ENCODE measurements at regions not wholly inside any gene's neighbourhood (a gene's known extent, or its start where the extent isn't known, plus 50 kb on each side); places are given as distances from the start of the nearest gene placed in this dataset.
A peak's percentile ranks its signal among the peaks of the same experiment; 100 is the strongest.
"Not testable (repeated sequence)": the region's sequence is repeated elsewhere in the genome, so short reads cannot be mapped to it uniquely, and the experiment has no call there.

DNA sequence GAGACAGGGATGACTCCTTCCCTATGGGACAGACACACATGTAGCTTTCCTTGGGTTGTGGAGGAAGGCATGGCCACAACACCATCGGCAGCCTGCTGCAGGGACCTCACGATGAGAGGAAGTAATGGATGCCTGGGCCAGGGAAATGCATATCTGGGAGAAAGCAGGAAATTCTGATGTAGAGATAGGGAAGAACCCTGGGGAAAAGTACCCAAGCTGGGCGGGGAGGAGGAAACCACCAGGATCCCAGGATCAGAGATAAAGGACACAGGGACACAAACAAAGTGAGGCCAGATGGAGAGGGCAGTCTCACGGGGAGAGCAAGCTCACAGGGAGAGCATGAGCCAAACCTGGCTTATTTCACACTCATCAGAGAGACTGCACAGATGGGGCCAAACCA lies 294.7 kb upstream of the TEKT4 start:
- DNase-seq (ENCODE audit: insufficient read length, low spot score); FAIRE-seq: not testable (repeated sequence)

DNA sequence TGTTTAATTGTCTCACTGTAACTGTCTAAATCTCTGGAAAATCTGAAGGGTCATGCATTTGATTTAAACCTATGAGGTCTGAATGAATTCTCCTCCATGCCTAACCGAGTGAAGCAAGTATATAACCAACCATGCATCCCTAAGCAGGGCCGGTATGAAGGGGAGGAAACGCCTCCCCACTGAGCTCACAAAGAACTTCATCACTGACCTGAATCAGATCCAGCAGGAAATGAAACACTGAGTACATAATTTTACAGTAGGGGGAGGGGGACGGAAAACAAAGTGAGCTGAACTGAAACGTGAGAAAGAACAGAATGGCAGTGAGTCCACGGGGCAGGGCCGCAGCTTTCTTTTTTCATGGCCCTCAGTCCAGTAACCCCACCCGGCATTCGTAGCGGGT lies 294.1 kb upstream of the TEKT4 start:
- DNase-seq (ENCODE audit: insufficient read length, low spot score): peak; percentile 6

DNA sequence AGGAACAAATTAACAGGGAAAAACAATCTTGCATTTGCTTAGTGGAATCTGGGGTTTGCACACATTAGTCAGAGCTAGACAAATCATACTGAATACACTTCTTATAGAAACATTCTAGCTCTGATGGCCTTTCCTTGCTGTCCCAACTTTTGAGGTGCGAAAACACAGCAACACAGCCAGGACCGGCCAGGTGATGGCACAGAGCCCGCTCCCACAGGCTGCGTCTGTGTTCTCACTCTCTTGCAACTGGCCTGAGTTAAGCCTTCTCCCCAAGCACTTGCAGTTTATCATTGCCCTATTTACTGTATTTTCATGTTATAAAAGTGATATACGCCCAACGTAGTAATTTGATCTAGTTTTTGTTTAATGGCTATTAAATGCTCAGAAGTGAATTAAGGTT lies 292.0 kb upstream of the TEKT4 start:
- not testable (repeated sequence) for FAIRE-seq; DNase-seq (ENCODE audit: insufficient read length, low spot score)

More for the DNA sequence above, 294.1 kb upstream of the TEKT4 start:
- FAIRE-seq: not testable (repeated sequence)

DNA sequence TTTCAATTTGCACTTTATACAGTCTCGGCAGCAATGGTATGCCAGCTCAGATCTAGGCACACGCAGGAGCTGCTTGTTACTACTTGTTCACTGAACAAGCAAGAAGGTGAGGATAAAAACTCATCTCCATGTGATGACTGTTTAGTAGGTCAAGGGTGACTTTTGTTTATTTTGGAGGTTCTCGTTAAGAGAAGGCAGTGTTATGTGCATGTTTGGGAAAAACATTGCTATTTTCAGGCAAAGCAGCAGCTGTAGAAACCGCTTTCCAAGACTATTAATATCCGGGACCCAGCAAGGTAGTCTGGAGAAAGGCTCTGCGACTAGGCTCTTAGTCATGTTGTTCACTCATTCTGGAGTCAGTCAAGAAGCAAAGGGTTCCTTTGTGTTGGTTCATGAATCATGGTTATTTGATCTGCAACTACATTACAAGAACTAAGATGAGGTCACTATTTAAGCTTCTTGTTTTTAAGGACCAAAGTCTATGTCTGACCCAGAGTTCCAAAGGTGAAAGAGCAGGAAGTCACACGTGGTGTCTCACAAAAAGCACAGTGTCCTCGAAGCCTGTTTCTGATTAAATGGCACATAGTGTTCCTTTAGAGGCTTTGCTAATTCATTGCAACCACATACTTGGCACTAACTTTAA lies 288.0 kb upstream of the TEKT4 start:
- not testable (repeated sequence) for FAIRE-seq; DNase-seq (ENCODE audit: insufficient read length, low spot score)

DNA sequence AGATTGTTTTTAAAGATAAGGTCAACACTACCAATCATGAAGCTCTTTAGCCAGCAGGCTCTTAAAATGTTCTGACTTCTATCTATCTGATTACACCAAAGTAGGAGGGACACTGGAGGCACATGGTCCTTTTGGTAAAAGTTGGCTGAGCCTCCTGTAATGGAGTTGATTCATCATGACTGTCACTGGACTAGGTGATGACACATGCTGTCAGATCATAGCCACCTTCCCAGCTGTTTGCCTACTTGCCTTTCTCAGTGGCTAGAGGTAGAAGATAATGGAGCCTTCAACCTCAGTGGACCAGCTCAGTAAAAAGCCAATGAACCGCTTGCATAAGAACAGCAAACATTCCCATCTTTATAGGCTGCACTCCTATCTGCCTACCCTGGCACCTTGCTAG lies 286.7 kb upstream of the TEKT4 start:
- not testable (repeated sequence) for FAIRE-seq; DNase-seq (ENCODE audit: insufficient read length, low spot score)

DNA sequence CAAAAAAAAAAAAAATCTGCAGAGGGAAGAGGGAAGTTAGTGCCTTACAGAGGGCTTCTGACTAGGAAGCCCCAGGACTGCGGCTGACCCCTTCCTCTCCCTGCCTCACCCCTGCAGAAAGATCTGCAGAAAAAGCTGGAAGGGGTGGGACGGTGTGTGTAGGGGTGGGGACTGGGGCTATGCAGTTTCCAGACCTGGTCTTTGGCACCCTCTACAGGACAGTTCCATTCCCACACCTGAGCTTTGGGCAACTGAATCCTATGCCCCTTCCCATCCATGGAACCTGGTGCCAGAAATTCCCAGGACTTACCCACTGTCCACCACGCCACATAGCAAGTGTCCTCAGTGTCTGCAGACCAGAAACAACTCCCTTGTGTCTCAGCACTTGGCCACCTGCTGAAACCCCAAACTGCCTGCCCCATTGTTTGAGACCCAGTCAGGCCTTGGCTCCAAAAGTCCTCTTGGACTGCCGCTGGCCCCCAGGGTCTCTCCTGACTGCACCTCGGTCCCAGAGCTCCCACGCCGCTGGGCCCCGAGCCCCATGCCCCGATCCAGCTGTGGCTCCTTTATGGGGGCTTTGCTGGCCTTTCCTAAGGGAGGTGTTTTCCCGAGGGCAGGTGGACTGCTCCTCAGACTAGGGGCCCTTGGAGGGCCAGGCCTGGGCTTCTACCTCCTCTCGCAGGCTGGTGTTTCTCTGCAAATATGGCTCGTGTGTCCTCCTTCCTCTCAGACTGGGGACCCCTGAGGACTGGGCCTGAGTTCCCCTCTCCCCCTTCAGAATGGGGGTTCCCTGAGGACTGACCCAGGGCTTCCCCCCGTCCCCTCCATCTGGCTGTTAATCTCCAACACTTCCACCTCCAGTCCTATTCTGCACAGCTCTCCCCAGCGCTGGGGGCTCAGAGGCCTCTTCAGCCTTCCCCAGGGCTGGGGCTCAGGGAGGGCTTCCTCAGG lies 284.9 kb upstream of the TEKT4 start:
- DNase-seq (ENCODE audit: insufficient read length, low spot score): peak; percentile 21

DNA sequence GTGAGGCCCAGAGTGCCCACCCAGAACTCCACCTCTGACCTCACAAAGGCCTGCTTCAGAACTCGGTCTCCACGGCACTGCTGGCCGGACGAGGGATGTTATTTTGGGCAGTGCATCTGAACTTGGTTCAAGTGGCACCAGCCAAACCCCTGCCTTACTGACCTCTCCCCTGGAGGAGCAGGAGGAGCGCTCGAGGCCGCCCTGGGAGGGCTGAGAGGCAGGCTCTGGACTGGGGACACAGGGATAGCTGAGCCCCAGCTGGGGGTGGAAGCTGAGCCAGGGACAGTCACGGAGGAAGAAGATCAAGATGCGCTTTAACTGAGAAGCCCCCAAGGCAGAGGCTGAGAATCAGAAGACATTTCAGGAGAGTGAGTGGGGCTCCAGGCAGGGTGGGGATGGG lies 284.2 kb upstream of the TEKT4 start:
- DNase-seq (ENCODE audit: insufficient read length, low spot score): not testable (repeated sequence)

More for the DNA sequence above, 284.9 kb upstream of the TEKT4 start:
- FAIRE-seq: not testable (repeated sequence)

DNA sequence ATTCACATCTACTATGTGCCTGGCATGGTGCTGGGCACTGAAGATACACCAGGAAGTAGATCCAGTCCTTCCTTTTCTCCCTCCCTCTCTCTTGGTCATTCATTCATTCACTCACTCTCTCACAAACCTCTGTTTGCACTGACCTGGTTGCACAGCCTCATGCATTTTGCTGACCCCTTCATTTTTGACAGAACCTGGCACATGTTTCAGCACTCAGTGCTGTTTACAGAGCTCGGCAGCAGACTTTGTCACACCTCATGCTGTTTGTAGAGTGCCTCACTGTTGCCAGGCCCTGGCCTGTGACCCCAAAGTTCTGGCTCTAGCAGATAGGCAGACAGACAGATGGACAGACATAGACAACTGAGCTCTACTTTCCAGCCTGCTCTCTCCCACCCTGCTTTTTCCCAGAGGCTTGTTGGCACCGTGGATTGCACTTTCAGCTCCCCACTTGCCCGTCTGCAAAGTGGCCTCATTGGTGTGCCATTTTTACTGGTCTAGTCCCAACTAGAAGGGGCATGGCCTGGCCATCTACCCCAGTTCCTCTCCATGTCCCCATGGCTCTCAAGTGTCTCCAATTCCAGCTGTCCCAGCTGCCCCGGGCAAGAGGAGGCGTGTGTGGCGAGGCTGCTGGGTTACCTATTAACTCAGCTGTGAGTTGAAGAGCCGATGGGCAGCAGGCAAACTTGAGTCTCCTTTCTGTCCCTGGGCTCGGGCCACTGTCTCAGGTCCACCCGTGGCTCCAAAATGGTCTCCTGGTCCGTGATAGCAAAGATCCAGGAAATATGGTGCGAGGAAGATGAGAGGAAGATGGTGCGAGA lies 277.0 kb upstream of the TEKT4 start:
- not testable (repeated sequence) for DNase-seq (ENCODE audit: insufficient read length, low spot score); FAIRE-seq

More for the DNA sequence above, 284.2 kb upstream of the TEKT4 start:
- not testable (repeated sequence) for FAIRE-seq

DNA sequence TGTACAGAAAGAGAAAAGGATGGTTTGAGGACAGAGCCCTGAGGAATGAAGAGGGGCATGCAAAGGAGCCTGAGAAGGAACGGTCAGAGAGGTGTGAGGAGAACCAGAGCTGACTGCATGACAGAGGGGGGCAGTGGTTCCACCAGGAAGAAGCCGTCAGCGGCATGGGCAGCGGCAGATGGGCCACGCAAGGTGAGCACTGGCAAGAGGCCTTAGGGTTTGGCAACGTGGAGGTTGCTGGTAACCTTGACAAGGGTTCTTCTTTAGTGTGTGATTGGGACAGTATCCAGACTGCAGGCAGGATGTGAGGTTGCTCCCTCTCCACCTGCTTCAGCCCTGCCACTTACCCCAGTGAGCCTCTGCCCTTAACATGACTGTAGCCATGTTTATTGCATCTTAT lies 275.3 kb upstream of the TEKT4 start:
- DNase-seq (ENCODE audit: insufficient read length, low spot score); FAIRE-seq: not testable (repeated sequence)

DNA sequence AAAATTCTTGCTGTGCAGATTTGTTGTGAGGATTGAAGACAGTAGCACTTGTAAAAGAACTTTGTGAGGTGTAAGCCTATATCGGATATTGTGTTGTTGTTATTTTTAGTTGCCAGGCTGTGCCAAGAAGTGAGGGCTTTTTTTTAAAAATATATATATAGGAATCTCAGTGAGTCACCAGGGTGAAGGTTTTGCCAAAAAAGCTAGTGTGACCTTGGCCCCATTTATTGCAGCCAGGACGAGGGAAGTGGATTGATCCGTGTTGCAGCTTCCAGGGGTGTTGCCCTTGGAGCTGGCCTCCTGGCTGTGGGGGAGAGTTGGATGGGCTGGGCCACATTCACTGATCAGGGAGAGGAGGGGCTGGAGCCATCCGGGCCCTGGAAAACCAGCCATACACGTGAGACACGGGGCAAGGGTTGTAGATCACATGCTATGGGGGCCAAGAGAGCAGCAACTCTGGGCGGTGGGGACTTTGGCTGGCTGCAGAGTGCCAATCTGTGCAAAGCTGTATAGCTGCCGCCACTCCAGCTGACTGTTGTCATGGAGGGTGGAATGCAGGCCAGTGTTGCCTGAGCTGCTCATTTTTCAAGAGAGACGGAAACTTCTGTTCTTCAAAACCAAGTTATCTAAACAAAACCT lies 273.0 kb upstream of the TEKT4 start:
- FAIRE-seq: not testable (repeated sequence)

DNA sequence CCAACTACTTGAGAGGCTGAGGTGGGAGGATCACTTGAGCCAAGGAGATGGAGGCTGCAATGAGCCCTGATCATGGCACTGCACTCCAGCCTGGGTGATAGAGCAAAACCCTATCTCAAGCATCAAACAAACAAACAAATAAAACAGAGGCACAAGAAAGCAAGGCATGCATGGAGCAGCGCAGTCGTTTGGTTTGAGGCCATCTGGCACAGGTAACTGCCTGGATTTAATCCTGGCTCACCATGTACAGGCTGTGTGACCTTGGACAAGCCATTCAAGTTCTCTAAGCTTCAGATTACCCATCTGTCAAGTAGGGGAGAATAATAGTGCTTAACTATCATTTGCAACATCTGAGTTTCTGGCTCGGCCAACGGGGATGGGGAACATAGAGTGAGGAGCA lies 270.3 kb upstream of the TEKT4 start:
- FAIRE-seq: not testable (repeated sequence)

More for the DNA sequence above, 273.0 kb upstream of the TEKT4 start:
- DNase-seq (ENCODE audit: insufficient read length, low spot score): not testable (repeated sequence)

DNA sequence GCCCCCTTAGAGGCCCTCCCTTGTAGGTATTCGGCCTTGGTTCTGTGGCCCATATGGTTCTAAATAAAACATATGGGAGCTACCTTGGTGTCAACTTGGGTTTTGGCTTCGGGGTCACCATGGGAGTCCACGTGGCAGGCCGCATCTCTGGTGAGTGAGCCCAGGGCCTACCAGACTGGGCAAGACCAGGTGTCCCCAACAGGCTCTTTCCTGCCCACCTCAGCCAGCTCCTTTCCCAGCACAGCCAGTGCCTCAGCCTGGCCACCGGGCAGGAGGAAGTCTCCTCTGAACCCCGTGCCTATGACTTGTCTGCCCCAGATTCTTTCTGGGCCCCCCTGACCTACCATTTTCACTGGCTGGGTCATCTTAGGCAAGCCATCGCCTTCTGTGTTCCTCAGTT lies 268.8 kb upstream of the TEKT4 start:
- FAIRE-seq (no peak), DNase-seq (ENCODE audit: insufficient read length, low spot score) (no peak)
- no peak for TF ChIP-seq POLR2A (IDR thresholded peaks at IDR 0.05; ENCODE audit: low read depth, low read length)

More for the DNA sequence above, 270.3 kb upstream of the TEKT4 start:
- not testable (repeated sequence) for DNase-seq (ENCODE audit: insufficient read length, low spot score)

DNA sequence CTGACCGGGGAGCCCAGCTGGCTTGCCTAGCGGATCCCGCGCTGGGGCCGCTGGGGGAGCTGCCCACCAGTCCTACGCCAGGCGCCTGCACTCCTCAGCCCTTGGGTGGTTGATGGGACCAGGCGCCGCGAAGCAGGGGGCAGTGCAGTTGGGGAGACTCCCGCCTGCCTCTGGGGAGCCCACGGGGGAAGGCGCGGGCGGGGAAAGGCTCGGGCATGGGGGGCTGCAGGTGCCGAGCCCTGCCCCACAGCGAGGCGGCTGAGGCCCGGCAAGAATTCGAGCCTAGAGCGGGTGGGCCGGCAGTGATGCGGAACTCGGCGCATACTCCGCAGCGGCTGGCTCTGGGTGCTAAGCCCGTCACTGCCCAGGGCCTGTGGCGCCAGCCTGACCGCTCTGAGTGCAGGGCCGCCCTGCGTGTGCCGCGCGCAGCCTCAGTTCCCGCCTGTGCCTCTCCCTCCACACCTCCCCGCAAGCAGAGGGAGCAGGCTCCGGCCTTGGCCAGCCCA lies 249.1 kb upstream of the TEKT4 start:
- no peak for DNase-seq (ENCODE audit: insufficient read length, low spot score)
- FAIRE-seq: no peak

DNA sequence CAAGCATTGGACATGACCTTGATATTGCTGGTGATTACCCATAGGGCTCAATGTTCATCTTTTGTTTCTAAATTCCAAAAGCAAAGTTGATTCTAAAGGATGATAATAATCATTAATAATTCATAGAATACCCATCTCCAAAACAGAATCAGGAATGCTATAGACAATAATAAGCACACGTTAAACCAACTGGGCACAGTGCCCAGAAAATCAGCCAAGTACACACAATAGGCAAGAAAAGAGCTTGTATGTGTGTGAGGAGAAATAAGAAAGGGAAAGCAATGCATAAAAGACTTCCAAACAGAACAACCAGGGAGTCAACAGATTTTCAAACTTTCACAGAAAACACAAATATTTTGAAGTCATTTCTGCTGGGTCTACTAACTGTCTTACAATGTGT lies 242.3 kb upstream of the TEKT4 start:
- DNase-seq (ENCODE audit: insufficient read length, low spot score); FAIRE-seq: not testable (repeated sequence)

More for the DNA sequence above, 249.1 kb upstream of the TEKT4 start:
- no peak for TF ChIP-seq POLR2A (IDR thresholded peaks at IDR 0.05; ENCODE audit: low read depth, low read length)

DNA sequence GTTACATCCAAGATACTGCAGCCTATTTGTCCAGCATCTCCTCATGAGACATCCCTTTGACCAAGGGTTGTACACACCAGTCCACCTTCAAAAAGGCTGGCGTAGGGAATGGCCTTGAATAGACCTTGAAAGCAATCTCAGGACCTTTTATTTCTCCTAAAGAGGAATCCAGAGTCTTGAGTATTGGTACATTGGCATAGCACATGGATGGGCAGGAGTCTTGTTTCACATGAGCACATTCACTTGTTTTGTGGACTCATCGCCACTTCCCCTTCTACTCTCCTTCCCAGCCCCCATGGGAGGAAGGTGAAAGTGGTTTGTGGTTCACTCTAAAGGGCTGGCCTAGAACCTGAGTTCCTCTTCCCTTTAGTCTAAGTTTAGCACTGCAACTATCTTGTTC lies 229.8 kb upstream of the TEKT4 start:
- not testable (repeated sequence) for DNase-seq (ENCODE audit: insufficient read length, low spot score); FAIRE-seq

DNA sequence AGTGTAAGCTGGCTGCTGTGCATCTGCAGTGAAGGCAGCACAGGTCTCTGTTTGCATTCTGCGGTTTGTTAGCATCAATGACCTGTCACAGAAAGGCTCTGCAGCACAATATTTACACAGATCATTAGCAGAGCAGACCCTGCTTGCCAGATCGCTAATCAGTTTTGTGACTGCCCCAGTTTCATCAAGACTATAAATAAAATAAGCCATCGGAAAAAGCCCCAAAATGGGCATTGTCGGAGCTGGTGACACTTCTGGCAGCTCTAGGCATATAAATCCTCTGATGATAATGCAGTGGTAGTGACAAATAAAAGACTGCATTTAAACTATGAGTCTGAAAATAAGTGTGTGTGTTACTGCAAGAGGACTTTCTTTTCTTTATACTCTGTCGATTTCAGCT lies 219.1 kb upstream of the TEKT4 start:
- not testable (repeated sequence) for DNase-seq (ENCODE audit: insufficient read length, low spot score); FAIRE-seq

DNA sequence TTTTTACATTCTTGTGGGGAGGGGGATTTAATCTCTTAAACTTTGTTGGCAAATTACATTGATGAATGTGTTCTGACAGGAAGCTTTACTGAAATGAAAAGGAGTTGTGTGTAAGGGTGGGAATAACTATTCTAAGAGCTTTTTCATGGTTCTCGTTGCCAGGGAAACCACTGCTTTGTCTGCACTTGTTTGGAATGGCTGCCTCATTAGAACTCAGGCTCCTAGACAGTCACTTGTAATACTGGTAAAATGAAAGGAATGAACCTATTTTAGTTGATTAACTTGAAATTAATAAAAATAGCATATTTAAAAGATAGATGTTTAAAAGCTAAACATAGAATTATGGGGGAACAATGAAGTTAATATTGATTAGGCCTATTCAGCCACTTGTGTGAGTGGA lies 201.4 kb upstream of the TEKT4 start:
- not testable (repeated sequence) for FAIRE-seq; DNase-seq (ENCODE audit: insufficient read length, low spot score)

DNA sequence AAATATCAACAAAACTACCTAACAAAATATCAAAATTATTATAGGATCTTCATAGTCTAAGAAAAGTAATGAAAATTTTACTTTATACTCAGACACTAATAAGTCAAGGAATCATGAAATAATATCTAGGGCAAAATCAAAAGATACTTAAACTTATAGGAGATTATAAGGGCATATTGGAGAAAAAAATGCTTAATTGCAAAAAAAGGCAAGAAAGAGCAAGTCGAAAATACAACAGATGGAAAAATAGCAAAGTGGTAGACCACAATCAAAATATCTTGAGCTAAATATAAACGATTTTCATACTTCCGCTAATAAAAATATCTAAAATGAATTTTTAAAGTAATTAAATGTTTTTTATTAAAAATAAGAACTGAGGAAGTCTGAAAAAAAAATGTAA lies 177.0 kb upstream of the TEKT4 start:
- DNase-seq (ENCODE audit: insufficient read length, low spot score); FAIRE-seq: not testable (repeated sequence)

DNA sequence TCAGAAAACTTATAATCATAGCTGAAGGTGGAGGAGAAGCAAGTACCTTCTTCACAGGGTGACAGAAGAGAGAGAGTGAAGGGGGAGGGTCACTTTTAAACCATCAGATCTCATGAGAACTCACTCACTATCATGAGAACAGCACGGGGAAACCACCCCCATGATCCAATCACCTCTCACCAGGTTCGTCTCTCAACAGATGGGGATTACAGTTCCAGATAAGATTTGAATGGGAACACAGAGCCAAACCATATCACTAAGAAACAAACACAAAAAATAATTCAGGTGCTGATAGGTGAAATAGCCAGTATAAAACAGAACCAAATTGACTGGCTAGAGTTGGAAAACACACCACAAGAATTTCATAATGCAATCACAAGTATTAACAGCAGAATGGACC lies 162.2 kb upstream of the TEKT4 start:
- not testable (repeated sequence) for DNase-seq (ENCODE audit: insufficient read length, low spot score); FAIRE-seq
